Inflammatory macrophage (primary cell): ENCODE measurements at regions not wholly inside any gene's neighbourhood (a gene's known extent, or its start where the extent isn't known, plus 50 kb on each side); places are given as distances from the start of the nearest gene placed in this dataset.
A peak's percentile ranks its signal among the peaks of the same experiment; 100 is the strongest.
"Not testable (repeated sequence)": the region's sequence is repeated elsewhere in the genome, so short reads cannot be mapped to it uniquely, and the experiment has no call there.

Experiments
- DNase-seq, 2 donors: peaks; one replicate each; pipeline ENCODE4 v3.0.0-alpha.2; 2020 to 2022

- DNase-seq, result no peak
These were observed 50.3 kb upstream of the SNRK start for GRCh38 chr3:43236008-43236407.

GRCh38 chr3:43233062-43233461, 53.3 kb upstream of the SNRK start:
- DNase-seq, result no peak

GRCh38 chr3:43231276-43232000, 54.9 kb upstream of the SNRK start:
- no peak for DNase-seq

- DNase-seq, result not testable (repeated sequence)
These were observed 56.5 kb upstream of the SNRK start for GRCh38 chr3:43229865-43230264.

DNA sequence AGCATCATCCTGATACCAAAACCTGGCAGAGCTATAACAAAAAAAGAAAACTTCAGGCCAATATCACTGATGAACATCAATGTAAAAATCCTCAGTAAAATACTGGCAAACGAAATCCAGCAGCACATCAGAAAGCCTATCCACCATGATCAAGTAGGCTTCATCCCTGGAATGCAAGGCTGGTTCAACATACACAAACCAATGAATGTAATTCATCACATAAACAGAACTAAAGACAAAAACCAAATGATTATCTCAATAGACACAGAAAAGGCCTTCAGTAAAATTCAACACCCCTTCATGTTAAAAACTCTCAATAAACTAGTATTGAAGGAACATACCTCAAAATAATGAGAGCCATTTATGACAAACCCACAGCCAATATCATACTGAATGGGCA, 58.7 kb upstream of the SNRK start:
- DNase-seq, result not testable (repeated sequence)

DNA sequence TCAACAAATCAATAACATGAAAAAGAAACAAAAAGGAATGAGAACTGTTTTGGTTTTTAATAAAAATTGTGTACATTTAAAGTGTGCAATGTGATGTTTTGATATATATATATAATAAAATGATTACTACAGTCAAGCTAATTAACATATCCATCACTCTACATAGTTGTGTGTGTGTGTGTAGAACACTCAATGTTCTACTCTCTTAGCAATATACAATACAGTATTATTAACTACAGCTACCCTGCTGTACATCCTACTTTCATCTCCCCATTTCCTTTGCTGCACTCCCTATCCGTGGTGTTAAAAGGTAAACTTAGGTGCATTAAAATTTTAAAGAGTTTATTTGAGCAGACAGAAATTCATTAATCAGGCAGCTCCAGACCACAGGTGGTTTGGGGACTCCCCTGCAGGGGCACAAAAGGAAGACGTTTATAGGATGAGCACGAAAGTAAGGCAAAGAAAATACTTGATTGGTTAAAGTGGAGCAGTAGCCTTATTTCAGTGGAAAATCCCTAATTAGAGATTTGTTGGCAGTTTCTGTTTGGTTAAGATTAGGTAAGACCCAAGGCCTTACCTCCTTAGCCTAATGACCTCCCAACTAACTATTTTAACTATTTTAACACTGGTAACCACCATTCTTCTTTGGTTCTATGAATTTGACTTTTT, 61.8 kb upstream of the SNRK start:
- DNase-seq, result no peak

DNA sequence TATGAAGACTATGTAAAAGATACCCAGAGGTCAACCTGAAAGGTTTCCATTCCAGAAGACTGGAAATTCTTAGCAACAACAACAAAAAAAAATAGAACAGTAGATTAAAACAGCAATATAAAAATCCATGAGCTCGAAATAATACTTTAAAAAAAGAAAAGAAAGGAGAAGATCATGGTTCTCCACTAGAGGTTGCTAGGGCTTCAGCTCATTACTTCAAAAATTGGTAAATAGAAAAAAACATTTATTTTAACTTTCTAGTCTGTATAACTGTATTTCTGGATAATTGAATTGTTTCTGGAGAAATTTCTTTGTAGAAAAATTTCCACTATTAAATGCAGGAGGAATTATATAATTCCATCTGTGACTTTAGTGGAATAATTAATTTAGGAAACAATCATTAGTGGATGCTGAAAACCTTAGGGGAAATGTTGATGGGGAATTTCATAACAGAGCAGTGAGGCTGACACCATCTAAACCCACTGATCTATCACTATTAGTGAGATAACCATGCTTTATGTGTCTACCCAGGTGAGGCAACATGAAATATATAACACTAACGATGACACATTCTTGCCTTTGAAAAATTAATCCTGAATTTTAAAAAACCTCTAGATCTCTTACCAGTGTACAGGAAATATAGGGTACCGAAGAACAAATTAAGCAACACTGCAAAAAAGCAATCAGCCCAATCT, 62.5 kb upstream of the SNRK start:
- DNase-seq, result peak; percentile 15 to 40

- no peak for DNase-seq
These were observed 63.8 kb upstream of the SNRK start for GRCh38 chr3:43222590-43222989.

GRCh38 chr3:43221076-43221475, 65.3 kb upstream of the SNRK start:
- DNase-seq, result no peak

DNA sequence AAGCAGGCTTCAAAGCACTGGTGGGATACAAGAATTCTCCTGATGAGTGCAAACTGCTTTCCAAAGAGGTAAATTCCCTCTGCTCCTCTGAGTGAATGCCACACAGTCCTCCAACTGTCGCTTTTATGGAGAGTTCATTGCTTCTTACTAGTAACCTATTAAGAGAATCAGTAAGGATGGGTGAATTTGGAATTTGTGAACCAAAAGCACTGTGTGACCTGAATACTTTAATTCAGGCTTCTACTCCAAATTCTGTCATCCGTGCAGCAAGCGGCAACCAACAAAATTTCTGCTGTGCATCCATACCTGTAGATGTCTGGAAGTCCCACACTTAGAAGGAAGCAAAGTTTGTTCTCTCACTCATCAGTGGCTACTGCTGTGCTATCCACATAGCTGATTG, 66.7 kb upstream of the SNRK start:
- no peak for DNase-seq

DNA sequence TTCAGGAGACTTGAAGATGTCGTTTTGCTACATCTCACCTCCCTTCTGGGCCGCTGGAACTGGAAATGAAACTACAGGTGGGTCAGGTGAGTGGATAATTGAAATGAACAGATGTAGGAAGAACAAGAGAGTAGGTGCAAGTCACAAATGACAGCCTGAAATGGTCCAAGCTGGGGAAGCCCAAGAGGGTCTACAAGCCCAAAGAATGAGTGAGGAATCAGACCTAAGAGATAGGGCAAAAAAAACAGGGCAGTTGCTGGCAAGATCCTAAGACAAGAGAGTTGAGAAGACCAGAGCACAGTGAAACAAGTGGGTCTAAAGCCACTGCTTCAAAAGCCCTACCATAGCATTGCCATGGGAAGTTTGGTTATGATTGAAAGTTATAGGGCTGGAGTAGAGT, 67.4 kb upstream of the SNRK start:
- DNase-seq, result no peak

- no peak for DNase-seq
These were observed 68.2 kb upstream of the SNRK start for GRCh38 chr3:43218156-43218555.

DNA sequence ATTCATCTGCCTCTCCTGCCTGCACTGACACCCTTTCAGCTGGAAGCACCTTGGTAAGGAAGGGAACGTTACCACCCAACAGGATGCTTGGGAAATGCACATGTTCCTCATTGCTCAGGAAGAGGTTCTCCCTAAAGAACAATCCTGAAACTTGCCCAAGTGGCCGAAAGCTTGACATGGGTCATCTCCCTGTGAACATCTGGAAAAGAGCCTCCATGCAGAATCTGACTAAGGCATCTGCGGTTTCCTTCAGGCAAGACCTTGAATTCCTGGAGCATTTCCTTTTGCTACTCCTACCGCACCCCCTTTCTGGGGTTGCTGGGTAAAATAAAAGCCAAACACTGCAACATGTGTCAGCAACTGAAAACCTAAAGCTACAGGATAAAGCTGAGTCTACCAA, 68.7 kb upstream of the SNRK start:
- DNase-seq, result no peak

DNA sequence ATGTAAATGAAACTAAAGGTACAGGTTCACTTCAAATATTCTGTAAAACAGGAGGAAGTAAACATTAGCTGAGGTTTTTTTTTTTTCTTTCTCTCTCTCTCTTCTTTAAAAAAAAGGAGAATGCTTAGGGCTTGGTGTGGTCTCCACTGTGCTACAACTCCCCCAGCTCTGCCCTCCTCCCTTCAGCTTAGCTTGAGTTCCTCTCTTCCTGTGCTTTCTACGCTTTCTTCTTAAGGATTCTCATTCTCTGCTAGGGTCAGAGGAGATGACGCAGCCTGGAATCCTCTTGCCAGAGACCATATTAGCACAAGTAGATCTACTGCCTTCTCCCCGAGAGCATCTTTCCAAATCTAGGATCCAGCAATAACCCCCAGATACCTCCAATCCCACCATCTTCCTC, 69.1 kb upstream of the SNRK start:
- DNase-seq, result no peak

DNA sequence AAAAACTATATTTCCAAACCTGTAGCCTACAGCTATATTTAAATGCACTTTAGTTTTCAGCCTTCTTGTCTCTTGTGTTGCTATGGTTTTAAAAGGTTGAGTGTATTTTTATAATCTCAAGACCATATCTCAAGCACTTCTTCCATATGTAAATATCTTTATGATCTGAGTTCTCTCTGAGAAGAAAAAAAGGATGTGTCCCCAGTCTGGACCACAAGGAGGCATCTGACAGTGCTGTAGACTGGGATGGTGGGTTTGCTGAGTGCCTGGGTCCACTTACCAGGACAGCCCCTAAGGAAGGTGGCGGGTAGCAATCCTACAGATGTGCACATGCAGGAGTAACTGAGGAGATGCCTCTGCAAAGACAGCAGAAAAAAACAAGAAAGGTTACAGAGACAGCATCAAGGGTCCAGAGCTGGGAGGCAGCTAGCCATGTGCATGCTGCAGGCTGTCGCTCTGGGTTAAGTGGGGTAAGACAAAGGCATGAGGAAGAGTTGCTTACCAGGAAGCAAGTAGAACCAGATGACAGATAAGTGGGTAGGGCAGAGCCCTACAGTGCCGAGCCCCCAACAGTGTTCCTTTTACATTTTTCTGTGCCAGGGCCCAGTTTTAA, 70.6 kb upstream of the SNRK start:
- DNase-seq, result no peak

- DNase-seq, result no peak
These were observed 71.2 kb upstream of the SNRK start for GRCh38 chr3:43215138-43215537.

DNA sequence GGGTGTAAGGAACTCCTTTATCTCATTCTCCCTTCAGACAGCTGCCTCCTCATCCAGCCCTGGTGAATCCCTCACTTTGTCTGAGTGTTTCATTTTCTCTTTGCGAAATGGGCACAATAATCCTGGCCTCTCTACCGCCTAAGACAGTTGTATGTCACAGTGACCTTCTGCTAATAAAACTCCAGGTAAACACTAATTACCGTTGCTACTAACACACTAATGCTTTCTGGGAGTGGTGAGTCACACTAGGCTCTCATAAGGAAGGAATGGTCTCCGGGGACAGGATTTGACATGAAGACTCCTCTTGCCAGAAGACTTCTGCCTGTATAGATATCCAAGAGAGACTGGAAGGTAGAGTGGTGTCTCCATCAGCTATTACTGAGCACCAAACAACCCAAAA, 71.7 kb upstream of the SNRK start:
- DNase-seq, result no peak

- DNase-seq, result no peak
These were observed 72.7 kb upstream of the SNRK start for GRCh38 chr3:43213631-43214030.

GRCh38 chr3:43212914-43213611, 73.3 kb upstream of the SNRK start:
- DNase-seq, result no peak

DNA sequence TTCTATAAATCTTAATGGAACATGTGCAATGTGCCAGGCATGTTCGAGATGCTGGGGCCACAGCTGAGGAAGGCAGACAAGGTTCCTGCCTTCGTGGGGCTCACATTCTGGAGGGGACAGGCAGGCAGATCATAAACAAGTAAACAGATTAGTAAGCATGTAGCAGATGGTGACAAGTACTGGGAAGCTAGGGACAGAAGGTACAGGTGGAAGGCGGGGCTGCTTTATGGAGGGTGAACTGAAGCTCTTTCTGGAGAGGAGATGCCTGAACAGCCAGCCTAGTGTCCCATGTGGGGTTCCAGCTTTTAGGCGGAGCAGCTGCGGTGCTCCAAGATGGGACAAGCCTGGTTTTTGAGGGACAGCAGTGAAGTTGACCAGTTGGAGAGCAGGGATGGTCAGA, 74.7 kb upstream of the SNRK start:
- no peak for DNase-seq

DNA sequence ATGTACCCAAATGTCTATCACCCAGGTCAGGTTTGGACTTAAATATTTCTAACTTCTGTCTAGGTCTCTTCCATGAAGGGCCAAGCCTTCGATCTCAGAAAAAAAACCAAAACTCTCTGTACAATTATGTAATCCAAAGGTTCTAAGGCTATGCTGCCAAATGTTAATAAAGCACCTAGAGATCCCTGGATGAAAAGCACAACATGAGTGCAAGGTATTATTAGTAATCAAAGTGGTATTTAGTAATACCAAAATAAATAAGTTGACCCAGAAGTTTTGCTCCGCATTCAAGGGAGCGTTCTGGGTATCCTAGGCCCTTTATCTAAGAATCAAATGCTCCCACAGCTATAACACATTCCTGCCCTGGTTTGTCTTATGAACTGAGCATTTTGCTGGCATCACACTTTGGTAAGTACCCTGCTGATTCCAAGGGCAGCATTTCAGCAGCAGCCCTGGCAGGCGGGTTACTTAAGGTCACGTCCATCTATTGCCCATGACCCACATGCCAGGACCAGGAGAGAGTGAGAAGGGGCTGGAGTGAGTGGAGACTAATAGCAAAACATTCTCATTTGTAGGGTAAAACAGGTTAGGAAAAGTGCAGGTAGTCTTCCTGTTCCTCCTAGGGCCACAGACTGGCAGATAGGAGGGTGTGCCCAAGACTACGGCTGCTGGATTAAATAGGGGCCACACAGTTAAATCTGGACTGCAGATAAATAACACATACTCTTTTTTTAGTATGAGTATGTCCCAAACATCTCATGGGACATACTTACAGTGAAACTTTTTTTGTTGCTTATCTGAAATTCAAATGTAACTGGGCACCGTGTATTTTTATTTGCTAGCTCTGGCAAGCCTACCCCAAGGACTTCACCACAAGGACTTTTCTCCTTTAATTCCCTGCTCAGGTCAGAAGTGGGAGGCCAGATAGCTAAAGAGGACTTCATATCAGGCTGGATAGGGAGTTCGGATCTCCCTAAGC, 76.0 kb upstream of the SNRK start:
- no peak for DNase-seq

DNA sequence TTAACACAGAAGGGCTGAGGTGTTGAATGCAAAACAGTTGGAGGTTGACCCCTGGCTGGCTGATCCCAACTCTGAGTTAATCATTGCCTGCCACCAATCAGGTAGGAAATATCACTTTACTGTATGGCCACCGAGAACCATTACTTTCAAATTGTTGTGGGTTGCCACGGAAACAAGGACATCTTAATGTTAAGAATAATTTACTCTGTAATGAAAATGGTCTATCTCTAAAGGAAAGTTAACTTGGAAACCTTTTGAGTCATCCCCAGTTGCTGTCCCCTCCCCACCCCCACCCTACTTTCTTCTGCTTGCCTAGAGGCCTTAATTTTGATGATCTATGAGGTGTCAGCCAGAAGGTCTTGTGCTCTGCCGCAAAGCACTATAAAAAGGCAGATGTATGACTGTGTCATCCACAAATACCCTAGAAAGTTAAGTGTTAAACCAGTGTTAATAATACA, 78.7 kb upstream of the SNRK start:
- no peak for DNase-seq
